ENCODE measurements at regions not wholly inside any gene's neighbourhood (a gene's known extent, or its start where the extent isn't known, plus 50 kb on each side); places are given as distances from the start of the nearest gene placed in this dataset.

DNA sequence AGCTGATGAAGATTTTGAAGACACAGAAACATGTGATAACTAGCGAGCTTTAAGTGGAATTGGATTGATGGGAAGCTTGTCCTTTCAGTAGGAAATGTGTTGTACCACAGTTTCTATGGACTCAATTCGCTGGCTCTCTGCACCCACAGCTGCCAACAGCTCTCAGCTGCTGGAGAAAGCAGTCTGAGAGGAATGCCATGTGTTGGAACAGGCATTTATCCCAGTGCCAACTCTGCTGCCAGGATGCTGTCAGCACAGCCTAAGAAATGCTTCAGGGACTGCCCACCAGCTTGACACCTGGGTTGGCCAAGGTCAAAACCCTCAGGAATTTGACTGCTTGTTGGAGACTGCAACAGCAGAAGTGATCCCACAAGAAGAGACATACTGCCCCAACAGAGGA, 193.0 kb upstream of the THSD7B start:
- DNase-seq (ENCODE audit: low spot score), result no peak

DNA sequence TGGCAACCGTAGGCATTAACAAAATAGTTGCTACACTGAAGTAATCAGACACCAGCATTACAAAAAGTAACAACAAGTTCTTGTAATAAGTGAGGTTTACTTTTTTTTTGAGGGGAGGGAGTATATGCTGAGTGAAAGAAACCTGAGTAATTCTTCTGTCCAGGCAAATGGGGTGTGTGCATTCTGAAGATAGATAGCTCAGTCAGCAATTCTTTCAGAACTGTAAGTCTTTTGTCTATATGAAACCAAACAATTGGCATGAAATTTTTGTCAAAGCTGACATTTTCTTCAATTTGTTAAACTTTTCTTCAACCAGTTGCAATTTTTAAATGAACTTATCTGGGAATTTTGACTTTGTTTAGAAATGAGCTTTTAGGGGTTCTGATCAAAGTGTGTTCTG, 208.1 kb upstream of the THSD7B start:
- DNase-seq (ENCODE audit: low spot score), result no peak

- no peak for DNase-seq (ENCODE audit: low spot score)
Measured at GRCh38 chr2:136550181-136550580, 215.2 kb upstream of the THSD7B start.

DNA sequence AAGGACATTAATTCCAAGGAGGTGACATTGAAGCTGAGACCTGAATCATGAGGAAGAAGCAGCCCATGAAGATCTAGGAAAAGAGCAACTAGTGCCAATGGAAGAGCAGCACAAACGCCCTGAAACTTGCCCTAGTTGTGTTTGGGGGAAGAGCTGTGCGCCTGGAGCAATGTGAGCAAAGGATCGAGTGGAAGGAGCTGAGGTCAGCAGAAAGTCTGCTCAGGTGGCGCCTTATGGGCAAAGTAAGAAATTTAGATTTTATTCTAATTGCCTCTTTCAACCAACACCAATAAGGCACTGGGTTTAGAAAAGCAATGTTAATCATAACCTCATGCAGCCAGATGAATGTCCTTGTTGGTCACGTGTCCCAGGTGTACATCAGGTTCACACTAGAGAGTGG, 226.0 kb upstream of the THSD7B start:
- no peak for DNase-seq (ENCODE audit: low spot score)

DNA sequence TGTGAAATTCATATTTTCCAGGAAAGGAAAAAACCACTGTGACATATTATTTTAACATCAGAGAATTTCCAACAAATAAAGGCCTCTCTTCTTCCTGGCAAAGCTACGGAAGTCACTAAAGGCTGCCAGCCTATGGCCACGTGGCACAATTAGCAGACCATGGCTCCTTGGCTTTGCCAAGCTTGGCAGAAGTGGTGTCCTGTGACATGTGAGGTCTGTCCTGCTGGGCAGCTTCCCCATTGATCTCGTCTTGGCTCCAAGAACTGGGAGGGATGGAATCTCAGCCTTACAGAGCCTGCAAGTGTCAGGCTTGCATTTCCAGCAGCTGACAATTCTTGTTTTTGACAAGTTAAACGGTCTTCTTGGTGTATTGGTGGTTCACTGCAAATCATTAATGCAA, 226.9 kb upstream of the THSD7B start:
- DNase-seq (ENCODE audit: low spot score), result no peak

DNA sequence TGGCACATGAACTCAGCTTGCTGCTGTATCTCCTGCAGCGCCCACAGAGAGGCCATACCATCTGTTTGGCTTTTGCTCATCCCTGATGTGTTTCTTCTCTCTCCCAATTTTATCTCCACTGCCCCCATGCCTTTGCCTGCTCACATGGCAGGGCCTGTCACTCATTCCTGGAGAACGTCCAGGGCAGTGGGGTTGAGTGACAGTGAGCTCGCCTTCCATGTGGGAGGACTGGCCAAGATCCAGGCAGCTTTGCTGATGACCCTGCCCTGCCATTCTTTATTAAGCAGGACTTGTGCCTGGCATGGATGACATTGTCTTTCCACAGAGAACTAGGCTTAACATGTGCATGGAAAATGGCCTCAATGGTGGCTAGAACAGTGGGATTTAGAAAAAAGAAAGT, 230.5 kb upstream of the THSD7B start:
- no peak for DNase-seq (ENCODE audit: low spot score)

DNA sequence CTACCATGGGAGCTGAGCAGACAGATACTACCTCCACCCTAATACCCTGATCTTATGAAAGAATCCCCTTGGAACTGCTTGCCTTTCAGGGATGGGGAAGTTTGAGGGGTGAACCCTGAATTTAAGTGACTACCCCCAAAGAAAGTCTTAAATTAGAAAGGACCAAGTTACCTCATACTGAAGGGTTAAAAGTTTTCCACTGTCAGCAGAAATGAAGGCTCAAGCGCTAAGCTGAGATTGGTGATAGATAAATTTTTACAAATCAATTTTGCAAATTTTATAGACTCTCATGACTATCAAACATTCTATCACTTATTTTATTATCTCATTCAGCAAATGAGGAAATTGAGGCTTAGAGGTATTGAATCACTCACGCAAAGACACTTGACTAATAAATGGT, 233.2 kb upstream of the THSD7B start:
- no peak for DNase-seq (ENCODE audit: low spot score)

GRCh38 chr2:136531731-136532130, 233.6 kb upstream of the THSD7B start:
- DNase-seq (ENCODE audit: low spot score), result no peak

- no peak for DNase-seq (ENCODE audit: low spot score)
Measured at GRCh38 chr2:136530146-136530545, 235.2 kb upstream of the THSD7B start.

- DNase-seq (ENCODE audit: low spot score), result no peak
Measured at GRCh38 chr2:136527560-136527959, 237.8 kb upstream of the THSD7B start.

- no peak for DNase-seq (ENCODE audit: low spot score)
Measured at GRCh38 chr2:136522724-136523123, 242.6 kb upstream of the THSD7B start.

DNA sequence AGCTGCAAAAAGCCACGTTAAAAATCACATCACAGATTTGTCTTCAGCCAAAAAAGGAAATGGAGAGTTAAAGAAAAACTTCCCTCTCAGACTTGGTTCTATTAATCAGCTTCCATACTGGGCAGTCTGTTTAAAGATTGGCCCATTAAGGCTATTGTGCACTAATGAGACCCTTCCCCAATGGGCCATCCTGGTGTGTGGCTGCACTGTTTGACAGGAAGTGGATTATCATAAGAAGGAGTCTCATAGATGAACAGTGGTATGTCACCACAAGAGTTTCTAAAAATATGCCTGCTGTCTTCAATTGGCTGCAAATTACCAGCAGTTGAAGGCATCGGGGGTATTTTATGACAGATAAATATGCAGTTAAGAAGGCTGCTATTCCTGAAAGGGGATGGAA, 247.6 kb upstream of the THSD7B start:
- DNase-seq (ENCODE audit: low spot score), result no peak

- DNase-seq (ENCODE audit: low spot score), result no peak
Measured at GRCh38 chr2:136510244-136510643, 255.1 kb upstream of the THSD7B start.

DNA sequence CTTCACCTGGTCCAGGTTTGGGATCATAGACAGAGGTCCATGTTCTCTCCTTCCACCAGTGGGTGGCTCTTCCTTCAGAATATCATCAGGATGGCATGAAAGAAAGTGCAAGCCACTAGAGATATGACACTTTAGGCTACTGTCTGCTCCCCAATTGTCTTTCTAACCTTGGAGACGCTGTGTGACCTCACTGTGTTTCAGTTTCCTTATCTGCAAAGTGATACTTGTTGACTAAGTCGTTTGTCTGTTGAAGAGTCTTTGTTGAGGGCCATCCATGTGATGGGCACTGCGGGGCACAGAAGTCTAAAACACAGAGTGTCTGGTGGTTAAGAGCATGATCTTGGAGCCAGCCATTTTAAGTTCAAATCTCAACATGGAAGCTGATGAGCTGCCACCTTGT, 259.9 kb upstream of the THSD7B start:
- DNase-seq (ENCODE audit: low spot score), result no peak

DNA sequence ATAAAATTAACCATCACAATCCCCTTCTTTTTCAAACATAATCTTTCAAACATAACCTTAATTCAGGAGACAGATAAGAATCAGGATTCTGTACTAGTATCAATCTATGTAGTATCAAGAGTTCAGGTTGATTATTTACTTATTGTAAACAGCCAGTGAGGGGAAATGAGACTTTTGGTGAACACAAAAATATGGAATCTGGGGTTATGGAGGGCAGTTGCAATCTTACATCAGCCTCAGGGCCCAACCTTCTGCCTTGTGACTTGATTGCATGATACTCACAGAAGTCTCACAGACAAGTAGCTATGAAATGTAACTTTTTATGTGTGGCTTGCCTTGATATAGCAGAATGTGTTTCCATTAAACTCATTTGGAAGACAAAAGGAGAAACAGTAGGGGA, 262.7 kb upstream of the THSD7B start:
- no peak for DNase-seq (ENCODE audit: low spot score)

- DNase-seq (ENCODE audit: low spot score), result no peak
Measured at GRCh38 chr2:136497709-136498108, 267.6 kb upstream of the THSD7B start.

DNA sequence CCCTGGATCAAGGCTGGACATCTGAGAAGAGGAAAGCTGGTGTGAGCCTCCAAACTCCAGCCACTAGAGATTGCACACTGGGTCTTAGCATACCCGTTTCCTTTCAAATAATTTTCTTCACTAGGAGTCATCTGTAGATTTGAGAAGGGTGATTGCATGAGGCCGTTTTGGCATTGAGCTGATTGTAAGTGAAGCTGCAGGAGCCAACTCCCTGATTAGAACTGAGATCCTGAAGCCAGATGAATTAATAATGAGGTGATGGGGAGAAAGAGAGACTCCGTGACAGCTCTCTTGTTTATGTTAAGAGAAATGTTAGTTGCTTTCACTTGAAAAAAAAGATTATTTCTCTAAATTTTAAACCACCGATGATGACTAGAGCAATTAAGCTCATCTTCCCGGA, 268.4 kb upstream of the THSD7B start:
- no peak for DNase-seq (ENCODE audit: low spot score)

DNA sequence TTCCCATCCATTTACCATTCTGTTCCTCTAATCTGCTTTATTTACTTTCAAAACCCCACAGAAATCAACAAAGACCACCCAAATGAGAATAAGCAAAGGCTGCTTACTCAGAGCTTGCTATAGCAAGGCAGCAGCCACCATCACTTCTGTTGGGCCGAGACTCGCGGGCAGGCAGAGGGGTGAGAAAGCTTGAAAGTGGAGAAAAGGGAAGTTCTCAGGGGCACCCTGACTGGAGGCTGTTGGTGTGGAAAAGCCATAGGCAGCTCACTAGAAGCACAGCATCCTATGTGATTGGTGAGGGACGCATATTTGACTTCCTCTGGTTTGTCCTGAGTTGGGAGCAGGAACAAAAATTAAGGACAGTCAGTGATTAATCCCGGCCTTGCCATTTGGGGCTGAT, 269.7 kb upstream of the THSD7B start:
- no peak for DNase-seq (ENCODE audit: low spot score)

DNA sequence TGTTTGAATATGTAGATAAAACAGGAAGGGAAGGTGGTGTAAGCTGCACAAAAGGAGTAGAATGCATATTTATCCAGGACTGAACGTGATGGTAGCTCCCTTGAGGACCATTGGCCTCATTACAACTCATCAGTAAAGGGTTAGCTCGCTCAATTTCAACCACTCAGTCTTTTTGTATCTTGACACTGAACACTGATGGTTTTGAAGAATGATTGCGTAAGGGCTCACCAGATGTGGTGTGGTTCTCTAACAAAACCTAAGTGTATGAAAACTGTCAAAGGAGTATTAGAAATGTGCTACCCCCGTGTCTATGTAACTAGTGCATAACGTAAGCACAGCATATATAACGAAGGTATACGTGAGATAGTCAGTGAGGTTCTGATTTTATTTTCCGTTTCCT, 272.4 kb upstream of the THSD7B start:
- DNase-seq (ENCODE audit: low spot score), result no peak

DNA sequence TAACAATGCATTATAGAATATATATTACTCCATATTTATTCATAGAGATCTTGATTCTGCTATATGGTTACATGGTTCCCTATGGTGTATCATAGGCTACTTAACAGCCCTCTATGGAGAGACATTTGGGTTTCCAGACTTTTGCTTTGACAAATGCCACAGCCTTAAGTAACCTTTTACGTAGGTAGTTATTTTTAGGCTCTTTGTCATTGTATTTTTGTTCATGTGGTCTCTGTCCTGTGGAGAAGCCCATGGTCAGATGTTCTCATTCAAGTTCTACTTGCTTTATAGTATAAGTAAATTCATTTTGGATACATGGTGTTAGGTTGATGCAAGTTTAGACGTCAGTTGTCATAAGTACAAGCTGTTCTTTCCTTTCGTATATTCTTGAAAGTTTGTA, 275.2 kb upstream of the THSD7B start:
- no peak for DNase-seq (ENCODE audit: low spot score)

DNA sequence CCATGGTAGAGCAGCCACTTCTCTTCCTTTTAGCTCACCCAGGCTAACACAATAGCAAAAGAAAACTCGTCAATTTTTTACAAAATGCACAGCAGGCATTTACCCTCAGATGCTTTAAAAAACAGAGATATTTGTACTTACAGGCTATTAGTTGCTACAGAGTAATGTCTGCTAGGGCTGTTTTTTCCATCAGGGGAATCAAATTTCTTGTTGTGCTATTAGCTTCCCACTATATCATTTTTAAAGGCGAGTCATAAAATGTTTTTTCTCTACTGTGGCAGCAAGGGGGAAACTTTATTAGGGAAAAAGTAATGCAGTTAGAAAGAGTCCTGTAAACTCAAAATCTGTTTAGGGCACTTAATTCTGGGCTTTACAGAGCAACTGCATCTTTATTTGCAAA, 277.9 kb upstream of the THSD7B start:
- no peak for DNase-seq (ENCODE audit: low spot score)

DNA sequence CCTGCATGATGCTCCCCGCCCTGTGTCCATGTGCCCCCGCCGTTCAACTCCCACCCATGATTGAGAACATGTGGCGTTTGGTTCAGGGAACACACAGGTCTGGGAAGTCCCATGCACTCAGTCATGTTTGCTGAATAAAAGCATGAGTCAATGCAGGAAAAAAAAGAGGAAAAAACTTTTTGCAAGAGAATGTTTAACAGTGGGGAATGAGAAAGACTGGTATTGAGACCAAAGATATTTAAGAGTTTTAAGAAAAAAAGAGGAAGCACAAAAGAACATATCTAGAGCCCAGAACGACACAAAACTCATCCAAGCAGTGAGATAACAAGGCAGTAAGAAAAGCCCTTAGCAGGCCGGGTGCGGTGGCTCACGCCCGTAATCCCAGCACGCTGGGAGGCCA, 279.2 kb upstream of the THSD7B start:
- DNase-seq (ENCODE audit: low spot score), result no peak

GRCh38 chr2:136482966-136483365, 282.4 kb upstream of the THSD7B start:
- DNase-seq (ENCODE audit: low spot score), result no peak

DNA sequence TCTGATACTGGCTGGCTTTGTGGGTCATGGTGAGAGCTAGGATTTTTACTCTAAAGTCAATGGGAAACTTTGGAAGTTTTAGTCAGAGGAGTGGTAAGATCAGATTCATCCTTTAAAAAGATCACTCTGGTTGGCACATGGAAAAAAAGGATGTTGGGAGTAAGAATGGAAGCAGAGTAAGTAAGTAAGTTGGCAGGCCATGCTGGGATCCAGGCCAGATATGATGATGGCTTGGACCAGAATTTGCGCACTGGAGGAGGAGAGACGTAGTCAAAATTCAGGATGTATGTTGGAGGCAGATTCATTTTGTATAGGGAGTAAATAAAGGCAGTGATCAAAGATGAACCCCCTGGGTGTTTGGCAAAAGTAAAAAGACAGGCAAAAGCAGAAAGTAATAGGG, 283.3 kb upstream of the THSD7B start:
- no peak for DNase-seq (ENCODE audit: low spot score)

DNA sequence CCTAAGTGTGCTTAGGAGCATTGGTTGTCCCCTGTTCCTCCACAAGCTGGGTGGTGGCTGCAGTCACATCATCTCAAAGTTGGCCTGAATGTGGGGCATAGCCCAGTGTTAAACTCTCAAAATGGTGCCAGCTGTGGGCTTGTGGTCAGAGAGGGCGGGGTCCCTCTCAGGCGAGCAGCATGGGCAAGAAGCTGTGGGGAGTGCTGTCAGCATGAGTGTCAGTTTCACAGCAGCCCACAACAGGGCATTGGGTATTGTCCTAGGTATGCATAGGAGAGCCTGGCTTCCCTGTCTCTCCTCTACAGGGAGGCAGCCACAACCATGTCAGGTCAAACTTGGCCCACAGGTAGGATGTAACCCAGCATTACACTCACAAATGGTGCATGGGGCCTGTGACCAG, 285.6 kb upstream of the THSD7B start:
- DNase-seq (ENCODE audit: low spot score), result no peak
